CD4-positive, alpha-beta T cell treated with Interferon gamma for 1 hour (primary cell): ENCODE measurements at regions not wholly inside any gene's neighbourhood (a gene's known extent, or its start where the extent isn't known, plus 50 kb on each side); places are given as distances from the start of the nearest gene placed in this dataset.

Source experiments
- DNase-seq: peaks from one replicate; pipeline ENCODE4 v3.0.0-alpha.2; 2020

DNA sequence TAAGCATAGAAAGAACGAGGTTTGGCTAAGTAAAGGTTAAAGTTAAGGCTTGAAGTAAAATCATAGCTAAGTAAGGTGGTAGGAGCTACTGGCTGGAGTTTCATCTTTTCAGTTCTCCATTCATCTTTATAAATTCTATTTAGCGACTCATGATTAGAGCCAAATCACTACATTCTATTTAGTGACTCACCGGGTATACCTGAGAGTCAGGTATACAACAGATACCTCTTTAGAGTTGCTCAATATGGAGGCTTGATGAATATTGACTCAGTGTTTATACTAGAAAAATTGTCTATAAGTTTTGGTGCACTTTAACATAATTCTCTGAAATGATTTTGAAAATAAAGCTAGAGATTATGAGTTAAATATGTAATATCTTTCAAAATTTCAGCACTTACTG is 328.8 kb upstream of the GRM7 start:
- no peak for DNase-seq

DNA sequence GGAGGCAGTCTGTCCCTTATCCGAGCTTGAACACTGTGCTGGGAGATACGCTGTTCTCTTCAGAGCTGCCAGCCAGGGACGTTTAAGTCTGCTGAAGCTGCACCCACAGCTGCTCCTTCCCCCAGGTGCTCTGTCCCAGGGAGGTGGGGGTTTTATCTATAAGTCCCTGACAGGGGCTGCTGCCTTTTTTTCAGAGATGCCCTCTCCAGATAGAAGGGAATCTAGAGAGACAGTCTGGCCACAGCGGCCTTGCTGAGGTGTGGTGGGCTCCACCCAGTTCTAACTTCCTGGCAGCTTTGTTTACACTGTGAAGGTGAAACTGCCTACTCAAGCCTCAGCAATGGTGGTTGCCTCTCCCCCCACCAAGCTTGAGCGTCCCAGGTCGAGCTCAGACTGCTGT is 319.9 kb upstream of the GRM7 start:
- DNase-seq: no peak

- no peak for DNase-seq
Measured at GRCh38 chr3:6542795-6543194, 318.1 kb upstream of the GRM7 start.

DNA sequence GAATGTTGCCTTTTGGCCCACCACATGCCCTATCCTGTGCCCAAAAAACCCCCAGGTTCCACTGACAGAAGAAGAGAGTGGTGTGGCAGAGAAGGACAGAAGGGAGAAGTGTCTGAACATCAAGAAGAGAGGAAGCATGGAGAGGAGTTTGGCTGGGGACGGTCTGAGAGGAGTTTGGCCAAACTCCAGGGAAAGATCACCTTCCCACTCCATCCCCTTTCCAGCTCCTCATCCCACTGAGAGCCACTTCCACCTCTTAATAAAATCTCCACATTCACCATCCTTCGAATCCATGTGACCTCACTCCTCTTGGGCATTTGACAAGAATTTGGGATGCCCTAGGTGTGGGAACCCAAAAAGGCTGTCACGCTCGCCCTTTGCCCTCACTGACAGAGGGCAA is 311.6 kb upstream of the GRM7 start:
- DNase-seq: no peak

GRCh38 chr3:6551165-6551564 is 309.8 kb upstream of the GRM7 start:
- no peak for DNase-seq

DNA sequence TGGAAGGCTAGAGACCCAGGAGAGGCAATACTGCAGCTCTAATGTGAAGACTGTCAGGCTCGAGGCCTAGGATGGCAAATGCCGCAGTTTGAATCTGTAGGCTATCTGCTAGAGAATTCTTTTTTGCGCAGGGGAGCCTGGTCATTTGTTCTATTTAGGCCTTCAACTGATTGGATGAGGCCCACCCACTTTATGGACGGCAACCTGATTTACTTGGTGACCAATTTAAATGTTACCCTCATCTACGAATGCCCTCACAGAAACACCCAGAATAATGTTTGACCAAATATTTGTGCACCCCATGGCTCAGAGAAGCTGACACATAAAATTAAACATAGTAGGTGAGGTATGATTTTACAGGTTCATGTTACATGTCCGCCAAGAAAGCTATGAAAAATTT is 300.7 kb upstream of the GRM7 start:
- no peak for DNase-seq

GRCh38 chr3:6567241-6567640 is 293.7 kb upstream of the GRM7 start:
- DNase-seq: no peak

- DNase-seq: no peak
Measured at GRCh38 chr3:6568999-6569493, 291.9 kb upstream of the GRM7 start.

- DNase-seq: no peak
Measured at GRCh38 chr3:6571448-6571847, 289.5 kb upstream of the GRM7 start.

DNA sequence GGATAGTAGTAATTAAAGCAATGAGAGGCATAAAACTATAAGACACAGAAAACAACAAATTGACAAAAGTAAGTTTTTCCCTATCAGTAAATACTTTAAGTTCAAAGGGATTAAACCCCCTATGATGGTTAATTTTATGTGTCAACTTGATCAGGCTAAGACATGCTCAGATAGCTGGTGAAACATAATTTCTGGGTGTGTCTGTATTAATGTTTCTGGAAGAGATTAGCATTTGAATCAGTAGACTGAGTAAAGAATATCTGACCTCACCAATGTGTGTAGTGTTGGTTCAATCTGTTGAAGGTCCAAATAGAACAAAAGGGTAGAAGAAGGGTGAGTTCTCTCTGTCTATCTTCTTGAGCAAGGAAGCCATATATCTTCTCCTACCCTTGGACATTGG is 283.3 kb upstream of the GRM7 start:
- no peak for DNase-seq

DNA sequence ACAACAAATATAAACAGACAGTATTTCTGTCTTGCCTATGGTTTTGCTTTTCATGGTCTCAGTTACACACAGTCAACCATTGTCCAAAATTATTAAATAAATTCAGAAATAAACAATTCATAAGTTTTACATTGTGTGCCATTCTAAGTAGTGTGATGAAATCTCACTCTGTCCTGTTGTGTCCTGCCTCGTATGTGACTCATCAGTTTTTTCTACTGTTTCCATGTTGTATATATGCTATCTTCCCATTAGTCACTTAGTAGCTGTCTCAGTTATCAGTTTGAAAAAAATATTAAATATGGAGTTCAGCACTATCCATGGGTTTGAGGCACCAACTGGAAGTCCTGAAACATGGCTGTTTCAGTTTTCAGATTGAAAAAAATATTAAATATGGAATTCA is 282.4 kb upstream of the GRM7 start:
- DNase-seq: no peak

DNA sequence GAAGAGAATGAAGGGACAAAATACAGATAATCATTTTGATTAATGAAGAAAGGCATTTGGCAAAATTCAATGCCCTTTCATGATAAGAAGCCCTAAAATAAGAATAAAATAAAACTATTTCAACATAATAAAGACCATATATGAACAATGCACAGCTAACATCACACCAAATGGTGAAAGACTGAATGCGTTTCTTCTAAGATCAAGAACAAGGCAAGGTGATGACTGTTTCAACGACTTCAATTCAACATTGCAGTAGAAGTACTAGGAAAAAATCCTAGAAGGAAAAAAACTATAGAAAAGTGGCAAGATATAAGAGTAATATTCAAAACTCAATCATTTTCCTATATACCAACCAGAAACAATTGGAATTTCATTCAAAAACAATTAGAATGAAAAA is 280.1 kb upstream of the GRM7 start:
- DNase-seq: no peak

DNA sequence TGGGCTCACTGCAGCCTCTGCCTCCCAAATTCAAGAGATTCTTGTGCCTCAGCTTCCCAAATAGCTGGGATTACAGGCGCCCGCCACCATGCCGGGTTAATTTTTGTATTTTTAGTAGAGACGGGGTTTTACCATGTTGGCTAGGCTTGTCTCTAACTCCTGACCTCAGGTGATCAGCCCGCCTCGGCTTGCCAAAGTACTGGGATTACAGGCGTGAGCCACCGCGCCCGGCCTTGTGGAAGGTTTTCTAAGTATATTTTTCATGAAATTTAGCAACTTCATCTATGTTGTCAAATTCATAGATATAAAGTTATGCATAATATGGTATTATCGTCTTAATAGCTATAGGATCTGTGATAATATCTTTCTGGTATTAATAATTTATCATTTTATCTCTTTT is 275.6 kb upstream of the GRM7 start:
- DNase-seq: no peak

- no peak for DNase-seq
Measured at GRCh38 chr3:6600237-6600636, 260.7 kb upstream of the GRM7 start.

- DNase-seq: no peak
Measured at GRCh38 chr3:6601374-6601773, 259.5 kb upstream of the GRM7 start.

- DNase-seq: no peak
Measured at GRCh38 chr3:6602329-6602728, 258.6 kb upstream of the GRM7 start.

DNA sequence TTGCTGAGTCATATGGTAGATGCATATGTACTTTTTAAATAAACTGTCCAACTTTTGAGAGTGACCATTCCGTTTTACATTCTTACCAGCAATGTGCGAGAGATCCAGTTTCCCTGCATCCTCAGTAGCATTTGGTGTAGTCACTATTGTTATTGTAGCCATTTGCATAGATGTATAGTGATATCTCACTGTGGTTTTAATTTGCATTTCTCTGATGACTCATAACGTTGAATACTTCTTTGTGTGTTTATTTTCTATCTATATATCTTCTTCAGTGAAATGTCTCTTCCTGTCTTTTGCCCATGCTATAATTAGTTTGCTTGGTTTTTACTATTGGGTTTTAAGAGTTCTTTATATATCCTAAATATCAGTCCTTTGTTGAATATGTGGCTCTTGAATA is 255.7 kb upstream of the GRM7 start:
- DNase-seq: no peak

GRCh38 chr3:6608843-6609242 is 252.1 kb upstream of the GRM7 start:
- no peak for DNase-seq

GRCh38 chr3:6612034-6612616 is 248.8 kb upstream of the GRM7 start:
- no peak for DNase-seq

GRCh38 chr3:6622260-6622659 is 238.7 kb upstream of the GRM7 start:
- no peak for DNase-seq

- no peak for DNase-seq
Measured at GRCh38 chr3:6622712-6623111, 238.2 kb upstream of the GRM7 start.

- no peak for DNase-seq
Measured at GRCh38 chr3:6631376-6631775, 229.5 kb upstream of the GRM7 start.

GRCh38 chr3:6640907-6641306 is 220.0 kb upstream of the GRM7 start:
- DNase-seq: no peak

- no peak for DNase-seq
Measured at GRCh38 chr3:6644070-6644929, 216.6 kb upstream of the GRM7 start.

- no peak for DNase-seq
Measured at GRCh38 chr3:6654670-6655069, 206.2 kb upstream of the GRM7 start.
